PFSK-1 (cell line): ENCODE measurements at regions not wholly inside any gene's neighbourhood (a gene's known extent, or its start where the extent isn't known, plus 50 kb on each side); places are given as distances from the start of the nearest gene placed in this dataset.

Experiments
- POLR2AphosphoS5 ChIP-seq: IDR thresholded peaks from 2 replicates; pipeline ENCODE4 v1.6.1; 2012; ENCODE audit warnings: low read depth, mild to moderate bottlenecking, control low read depth, low read length, moderate library complexity
- TAF1 ChIP-seq: IDR thresholded peaks from 2 replicates; pipeline ENCODE4 v1.6.1; 2012; ENCODE audit warnings: low read length, control low read depth, borderline replicate concordance; ENCODE audit not compliant: insufficient read depth

GRCh38 chr7:131000389-131000788 is 266.4 kb upstream of the KLF14 start:
- TF ChIP-seq POLR2AphosphoS5 (no peak), TAF1 (no peak)
